ENCODE measurements at regions not wholly inside any gene's neighbourhood (a gene's known extent, or its start where the extent isn't known, plus 50 kb on each side); places are given as distances from the start of the nearest gene placed in this dataset.
"Not testable (repeated sequence)": the region's sequence is repeated elsewhere in the genome, so short reads cannot be mapped to it uniquely, and the experiment has no call there.

DNA sequence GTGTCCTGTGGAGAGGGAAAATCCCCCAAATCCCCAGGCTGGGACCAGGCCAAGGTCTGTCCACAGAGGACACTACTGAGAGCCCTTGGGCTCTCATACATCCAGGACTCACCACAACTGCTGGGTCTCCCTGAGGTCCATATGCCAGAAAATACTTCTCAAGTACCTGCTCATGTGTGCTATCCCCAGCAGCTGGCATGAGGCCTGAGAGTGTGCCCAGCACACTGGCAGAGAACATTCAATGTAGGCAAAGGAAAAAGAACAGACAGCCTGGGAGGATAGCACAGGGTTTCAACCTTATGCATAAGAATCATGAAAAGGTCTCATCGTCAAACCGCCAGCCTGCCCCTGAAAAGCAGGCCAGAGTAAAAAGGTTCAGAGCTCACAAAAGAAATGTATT is 154.1 kb upstream of the TAS2R1 start:
- no peak for DNase-seq

DNA sequence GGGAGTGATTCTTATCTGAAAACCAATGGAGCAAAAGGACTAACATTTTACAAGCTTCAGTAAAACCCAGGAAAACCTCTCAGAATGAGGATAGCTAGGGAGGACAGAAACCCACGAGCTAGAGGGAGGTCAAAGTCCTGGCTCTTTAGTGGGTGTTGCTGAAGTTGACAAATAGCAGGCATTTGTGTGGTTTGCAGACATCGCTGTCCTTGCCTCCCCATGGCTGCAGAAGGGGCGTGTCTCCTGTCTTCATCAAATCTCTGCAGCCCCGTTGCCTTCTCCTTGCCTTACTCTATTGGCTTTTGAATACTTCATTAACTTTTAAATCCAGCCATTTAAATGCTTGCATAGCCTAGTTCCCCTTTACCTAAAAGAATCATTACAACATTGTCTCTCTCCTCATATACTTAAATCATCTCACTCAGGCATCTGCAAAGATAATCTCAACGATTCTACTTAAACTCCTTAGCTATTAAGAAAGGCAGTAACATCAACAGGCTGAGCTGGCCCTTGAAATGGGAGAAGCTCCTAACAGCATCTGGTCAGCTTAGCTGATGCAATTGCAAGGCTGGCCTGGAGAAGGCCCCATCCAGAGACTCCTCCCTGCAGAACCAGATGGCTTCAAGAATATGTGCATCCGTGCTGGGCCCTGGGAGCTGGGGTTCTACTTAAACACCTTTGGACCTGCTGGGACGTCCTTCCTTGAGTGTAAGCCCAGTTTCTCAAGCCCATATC is 152.8 kb upstream of the TAS2R1 start:
- no peak for DNase-seq

- no peak for DNase-seq
Measured at GRCh38 chr5:9781890-9782289, 151.7 kb upstream of the TAS2R1 start.

- DNase-seq: no peak
Measured at GRCh38 chr5:9781275-9781674, 151.1 kb upstream of the TAS2R1 start.

- no peak for DNase-seq
Measured at GRCh38 chr5:9780501-9780900, 150.3 kb upstream of the TAS2R1 start.

DNA sequence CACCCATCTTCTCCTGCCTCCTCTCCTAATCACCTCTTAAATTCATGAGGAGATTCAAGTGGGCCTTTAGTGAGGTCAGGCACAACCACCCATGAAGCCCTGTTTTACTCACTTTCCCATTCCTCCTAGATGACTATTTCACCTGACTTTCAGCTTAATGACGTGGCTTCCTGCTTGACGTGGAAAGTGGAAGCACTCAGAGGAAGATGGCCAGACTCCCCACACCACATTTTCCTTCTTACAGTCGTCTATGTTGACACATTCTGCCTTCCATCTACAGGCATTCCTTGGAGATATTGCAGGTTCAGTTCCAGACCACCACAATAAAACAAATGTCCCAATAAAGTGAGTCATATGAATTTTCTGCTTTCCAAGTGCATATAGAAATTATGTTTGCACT is 146.4 kb upstream of the TAS2R1 start:
- DNase-seq: no peak

- DNase-seq: no peak
Measured at GRCh38 chr5:9775339-9775738, 145.2 kb upstream of the TAS2R1 start.

DNA sequence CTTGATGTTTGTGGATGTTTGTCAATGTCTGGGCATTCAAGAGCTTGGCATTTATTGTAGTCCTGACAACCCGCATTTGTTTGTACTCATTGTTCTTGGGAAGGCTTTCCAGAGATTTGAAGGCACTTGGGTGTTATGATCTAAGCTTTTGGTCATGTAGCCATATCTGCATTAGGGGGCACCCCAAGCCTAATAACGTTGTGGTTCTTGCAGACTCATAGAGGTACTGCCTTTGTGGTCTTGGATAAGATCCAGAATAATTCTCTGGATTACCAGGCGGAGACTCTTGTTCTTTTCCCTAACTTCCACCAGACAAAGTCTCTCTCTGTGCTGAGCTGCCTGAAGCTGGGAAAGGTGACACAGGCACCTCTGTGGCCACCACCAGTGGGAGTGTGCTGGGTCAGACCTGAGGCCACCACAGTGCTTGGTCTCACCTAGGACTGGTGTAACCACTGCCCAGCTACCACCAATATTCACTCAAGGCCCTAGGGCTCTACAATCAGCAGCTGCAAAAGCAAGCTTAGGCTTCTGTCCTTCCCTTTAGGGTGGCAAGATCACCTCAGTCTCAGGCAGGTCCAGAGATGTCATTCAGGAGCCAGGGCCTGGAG is 144.4 kb upstream of the TAS2R1 start:
- DNase-seq: no peak

DNA sequence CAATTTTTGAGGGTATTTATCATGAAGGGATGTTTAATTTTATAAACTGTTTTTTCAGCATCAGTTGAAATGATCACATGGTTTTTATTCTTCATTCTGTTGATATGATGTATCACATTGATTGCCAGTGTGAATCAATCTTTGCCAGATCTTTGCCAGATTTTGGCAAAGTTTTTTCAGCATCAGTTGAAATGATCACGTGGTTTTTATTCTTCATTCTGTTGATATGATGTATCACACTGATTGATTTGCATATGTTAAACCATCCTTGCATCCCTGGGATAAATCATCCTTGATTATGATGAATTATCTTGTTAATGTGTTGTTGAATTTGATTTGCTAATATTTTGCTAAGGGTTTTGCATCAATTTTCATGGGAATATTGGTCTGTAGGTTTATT is 140.9 kb upstream of the TAS2R1 start:
- DNase-seq: no peak

GRCh38 chr5:9766581-9766980 is 136.4 kb upstream of the TAS2R1 start:
- no peak for DNase-seq

DNA sequence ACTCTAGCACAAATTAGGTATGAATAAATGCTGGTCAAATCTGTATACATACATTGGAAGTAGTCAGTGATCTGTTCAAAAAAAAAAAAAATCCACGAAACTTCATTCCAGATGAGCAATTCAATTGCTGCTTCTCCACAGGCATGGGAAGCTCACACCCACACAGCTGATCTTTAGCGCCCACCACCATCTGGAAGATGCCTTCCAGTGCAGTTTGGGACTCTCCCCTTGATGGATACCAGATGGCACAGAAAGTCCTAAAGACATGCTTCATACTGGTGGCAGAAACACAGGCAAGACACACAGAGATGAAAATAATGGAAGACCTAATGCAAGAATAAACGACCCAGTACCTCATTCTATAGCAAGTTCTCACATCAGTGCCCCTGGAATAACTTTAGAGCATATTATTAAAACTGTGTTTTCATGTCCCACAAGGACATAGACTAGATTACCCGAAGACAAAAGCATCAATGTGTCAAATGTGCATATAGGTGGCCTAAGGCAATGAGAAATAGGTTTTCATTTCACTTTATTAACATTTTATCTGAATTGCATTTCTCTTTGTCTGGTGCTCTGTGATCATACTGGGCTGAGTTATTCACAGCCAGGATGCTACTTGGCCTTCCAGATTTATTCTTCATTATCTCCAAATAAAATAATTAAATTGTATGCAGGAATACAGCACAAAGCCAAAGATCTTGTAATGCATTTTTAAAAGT is 135.4 kb upstream of the TAS2R1 start:
- no peak for DNase-seq

DNA sequence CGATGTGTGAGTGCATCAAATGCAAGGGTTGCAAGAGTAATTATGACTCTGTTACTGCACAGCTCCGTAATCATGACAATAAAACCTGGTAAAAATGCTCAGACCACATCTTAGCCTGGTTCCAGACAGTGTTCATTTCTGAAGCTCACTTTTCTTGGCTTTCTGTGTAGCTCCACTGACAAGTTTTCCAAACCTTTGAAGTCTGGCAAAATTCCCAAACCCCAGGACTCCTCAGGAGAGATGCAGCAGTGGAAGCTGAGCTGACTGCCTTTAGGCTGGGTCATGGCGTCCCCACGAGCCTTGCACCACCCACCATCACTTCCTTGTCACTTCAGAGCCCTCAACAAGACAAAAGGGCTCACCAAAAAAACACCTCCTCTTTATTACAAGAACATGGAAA is 131.6 kb upstream of the TAS2R1 start:
- no peak for DNase-seq

DNA sequence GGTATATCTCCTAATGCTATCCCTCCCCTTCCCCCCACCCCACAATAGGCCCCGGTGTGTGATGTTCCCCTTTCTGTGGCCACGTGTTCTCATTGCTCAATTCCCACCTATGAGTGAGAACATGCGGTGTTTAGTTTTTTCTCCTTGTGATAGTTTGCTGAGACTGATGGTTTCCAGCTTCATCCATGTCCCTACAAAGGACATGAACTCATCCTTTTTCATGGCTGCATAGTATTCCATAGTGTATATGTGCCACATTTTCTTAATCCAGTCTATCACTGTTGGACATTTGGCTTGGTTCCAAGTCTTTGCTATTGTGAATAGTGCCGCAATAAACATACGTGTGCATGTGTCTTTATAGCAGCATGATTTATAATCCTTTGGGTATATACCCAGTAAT is 122.5 kb upstream of the TAS2R1 start:
- DNase-seq: not testable (repeated sequence)

DNA sequence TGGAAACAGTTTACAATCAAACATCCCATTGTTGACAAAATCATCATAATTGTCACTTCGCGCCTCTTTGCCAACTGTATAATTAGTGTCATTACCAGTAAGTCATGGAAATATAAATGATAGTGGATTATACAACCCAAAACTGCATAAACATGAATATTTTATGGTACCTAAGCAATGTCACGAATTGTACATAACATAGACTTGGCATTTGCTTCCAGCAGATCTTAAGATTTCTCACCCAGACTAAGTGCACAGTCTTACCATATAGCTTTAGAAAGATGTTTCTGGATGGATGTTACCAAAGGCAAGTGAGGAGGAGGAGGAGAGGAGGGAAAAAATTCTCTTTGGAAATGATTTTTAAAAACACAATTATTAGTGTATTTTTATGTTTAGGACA is 113.4 kb upstream of the TAS2R1 start:
- no peak for DNase-seq

- no peak for DNase-seq
Measured at GRCh38 chr5:9742848-9743247, 112.7 kb upstream of the TAS2R1 start.

- DNase-seq: no peak
Measured at GRCh38 chr5:9739135-9739534, 109.0 kb upstream of the TAS2R1 start.

DNA sequence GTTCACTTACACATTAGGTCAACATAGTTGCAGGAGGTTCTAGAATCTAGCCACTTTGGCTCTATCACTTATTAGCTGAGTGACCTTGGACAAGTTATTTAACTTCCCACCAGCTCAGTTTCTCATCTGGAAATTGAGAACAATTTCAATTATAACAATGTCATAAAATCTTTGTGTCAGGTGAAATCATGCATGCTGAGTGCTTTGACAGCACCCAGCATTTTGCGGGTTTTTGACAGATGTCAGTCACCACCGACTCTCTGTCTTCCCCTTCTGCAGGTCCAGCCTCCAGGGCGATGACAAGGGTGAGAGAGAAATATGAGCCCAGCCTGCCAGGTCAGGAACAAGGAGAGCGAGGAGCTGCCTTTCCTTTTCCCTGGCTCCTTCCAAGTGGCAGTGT is 107.1 kb upstream of the TAS2R1 start:
- DNase-seq: no peak

DNA sequence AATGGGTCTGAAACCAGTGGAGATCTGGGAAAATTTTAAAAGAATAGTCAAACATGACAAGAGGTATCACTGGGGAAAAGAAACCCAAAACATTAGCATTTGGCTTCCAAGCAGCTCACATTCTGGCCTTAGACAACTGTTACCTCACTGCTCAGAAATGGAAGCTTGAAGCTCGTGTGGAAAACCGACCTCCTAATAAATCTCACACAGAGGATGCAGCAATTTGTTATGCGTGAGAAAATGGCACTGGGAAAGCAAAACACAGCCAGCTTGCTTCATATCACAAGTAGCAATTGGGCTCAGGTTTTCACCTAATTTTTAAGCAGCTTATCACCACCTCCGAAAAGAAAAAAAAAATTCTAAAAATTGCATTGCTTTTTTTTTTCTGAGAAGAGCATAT is 103.3 kb upstream of the TAS2R1 start:
- DNase-seq: no peak

DNA sequence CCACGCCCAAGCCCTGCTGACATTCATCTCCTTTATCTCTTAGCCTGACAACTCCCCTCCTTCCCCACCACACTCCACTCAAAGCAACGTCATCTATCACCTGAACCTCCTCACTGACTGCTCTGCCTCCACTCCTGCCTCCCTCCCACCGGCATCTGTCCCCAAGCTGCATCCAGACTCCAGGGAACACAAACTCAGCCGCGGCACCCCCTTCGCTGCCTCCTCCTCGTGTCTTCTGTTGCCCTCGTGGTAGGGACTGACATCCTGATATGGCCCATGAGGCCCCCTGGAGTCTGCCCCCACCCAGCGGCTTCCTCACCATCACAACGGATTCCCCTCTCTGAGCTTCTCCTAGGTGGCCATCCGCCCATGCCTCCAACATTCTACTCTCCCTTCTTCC is 101.0 kb upstream of the TAS2R1 start:
- no peak for DNase-seq

GRCh38 chr5:9728261-9728660 is 98.1 kb upstream of the TAS2R1 start:
- no peak for DNase-seq

DNA sequence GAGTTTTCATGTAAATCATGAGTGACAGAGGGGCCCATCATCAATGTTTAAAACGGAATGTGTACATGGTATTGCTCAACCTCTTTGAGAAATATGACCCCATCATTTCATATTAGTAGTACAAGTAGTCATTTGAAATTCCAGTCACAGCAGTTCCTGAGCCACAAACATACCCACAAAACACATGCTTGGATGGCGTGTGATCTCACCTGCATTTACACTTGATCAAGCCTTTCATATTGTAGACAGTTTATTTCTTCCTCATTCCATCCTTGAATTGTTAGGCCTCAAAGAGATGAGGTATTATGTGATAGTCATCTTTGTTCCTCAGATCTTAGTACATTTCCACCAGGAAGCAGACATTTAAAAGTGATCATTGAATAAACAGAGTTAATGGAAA is 96.8 kb upstream of the TAS2R1 start:
- DNase-seq: no peak

DNA sequence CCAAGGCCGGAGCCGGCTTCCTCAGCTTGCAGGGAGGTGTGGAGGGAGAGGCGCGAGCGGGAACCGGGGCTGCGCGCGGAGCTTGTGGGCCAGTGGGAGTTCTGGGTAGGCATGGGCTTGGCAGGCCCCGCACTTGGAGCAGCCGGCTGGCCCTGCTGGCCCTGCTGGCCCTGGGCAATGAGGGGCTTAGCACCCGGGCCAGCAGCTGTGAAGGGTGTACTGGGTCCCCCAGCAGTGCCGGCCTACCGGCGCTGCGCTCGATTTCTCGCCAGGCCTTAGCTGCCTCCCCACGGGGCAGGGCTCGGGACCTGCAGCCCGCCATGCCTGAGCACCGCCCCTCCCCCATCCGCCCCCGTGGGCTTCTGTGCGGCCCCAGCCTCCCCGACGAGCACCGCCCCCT is 95.1 kb upstream of the TAS2R1 start:
- not testable (repeated sequence) for DNase-seq

DNA sequence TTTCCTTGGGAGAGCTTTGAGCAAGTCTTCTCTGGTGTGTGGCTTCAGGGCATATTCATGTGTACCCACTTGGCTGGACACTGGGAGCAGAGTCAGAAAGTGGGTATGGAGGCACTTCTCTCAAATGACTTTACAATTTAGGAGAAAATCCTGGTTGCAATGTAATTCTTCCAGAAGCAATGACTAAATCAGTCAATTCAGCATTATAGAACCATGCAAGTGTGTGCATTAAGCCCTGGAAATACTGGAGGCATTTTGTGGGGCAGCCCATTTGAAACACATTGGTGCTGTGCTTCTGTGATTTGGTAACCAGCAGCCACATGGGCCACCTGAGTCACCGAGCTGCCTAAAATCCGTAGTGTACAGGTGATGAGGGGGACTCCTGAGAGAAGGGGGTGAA is 94.6 kb upstream of the TAS2R1 start:
- DNase-seq: no peak

DNA sequence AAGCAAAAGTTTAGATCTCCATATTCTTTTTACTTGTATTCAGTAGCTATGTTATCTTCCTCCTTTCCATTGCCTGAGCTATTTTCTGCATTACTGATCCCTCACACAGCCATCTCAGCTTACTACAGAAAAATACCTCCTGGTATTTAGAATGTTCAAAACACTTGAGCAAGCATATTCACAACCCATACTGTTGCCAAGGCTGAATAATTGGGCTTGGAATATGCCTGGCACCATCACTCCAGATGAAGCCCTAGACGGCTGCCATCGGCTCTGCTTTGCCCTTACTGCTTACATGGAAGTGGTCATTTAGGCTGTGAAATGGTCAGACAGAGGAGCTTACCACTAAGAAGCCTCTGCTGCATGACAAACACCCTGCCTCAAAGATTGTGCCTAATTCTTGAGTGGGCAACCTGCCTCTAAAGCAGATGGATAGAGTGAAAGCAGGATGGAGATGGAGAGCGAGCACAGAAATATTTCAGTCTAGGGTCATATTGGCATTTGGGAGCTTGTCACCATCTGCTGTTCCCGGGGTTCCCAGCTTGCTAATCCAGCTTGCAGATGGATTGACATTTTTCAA is 92.5 kb upstream of the TAS2R1 start:
- no peak for DNase-seq

Data from suppressor macrophage treated with lipopolysaccharide for 1 hour (primary cell).